ENCODE measurements at regions not wholly inside any gene's neighbourhood (a gene's known extent, or its start where the extent isn't known, plus 50 kb on each side); places are given as distances from the start of the nearest gene placed in this dataset.

DNA sequence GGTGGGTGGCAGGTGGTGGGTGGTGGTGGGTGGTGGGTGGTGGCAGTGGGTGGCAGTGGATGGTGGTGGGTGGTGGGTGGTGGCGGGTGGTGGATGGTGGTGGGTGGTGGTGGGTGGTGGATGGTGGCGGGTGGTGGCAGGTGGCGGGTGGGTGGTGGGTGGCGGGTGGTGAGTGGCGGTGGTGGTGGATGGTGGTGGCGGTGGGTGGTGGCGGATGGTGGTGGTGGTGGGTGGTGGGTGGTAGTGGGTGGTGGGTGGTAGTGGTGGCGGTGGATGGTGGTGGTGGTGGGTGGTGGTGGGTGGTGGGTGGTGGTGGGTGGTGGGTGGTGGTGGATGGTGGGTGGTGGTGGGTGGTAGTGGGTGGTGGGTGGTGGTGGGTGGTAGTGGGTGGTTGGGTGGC lies 423.8 kb upstream of the PSMD7 start:
- DNase-seq (ENCODE audit: low spot score): no peak
- Histone ChIP-seq H3F3A (replicated peaks; ENCODE audit: low read depth) (no peaks in the 10 kb centered on the region), H3K4me3 (no peak overlapping the region), H3K79me2 (replicated peaks; ENCODE audit: insufficient read depth) (no peaks in the 10 kb centered on the region), H2AFZ (no peak overlapping the region), H3K4me1 (ENCODE audit: insufficient read depth) (peaks cover 7% of the 10 kb centered on the region; the same call in 1 of the 2 replicates), H4K20me1 (replicated peaks; ENCODE audit: insufficient read depth) (no peaks in the 10 kb centered on the region), H3K9me2 (ENCODE audit: insufficient read depth) (0 out of 2 replicates have a peak, but pooled peaks cover 3% of the 10 kb centered on the region), H3K4me2 (no peak overlapping the region), H3K36me3 (ENCODE audit: insufficient read depth) (no peaks in the 10 kb centered on the region), H3K27ac (ENCODE audit: low read depth) (no peak overlapping the region), H3K27me3 (ENCODE audit: insufficient read depth) (no peaks in the 10 kb centered on the region)
- Mint-ChIP-seq H3K4me1 (peaks cover 12% of the 10 kb centered on the region), H3K4me3 (no peak overlapping the region), H3K9me3 (no peaks in the 10 kb centered on the region), H3K27me3 (ENCODE audit: insufficient read depth, low read depth, poor library complexity) (no peaks in the 10 kb centered on the region), H3K36me3 (ENCODE audit: low read depth) (no peaks in the 10 kb centered on the region), H3K27ac (no peak overlapping the region)
- no peak for ATAC-seq
- TF ChIP-seq STAT1 (IDR thresholded peaks at IDR 0.05; ENCODE audit: unreplicated experiment) (no peak), NANOG (IDR thresholded peaks at IDR 0.05; ENCODE audit: borderline replicate concordance) (no peak), JUNB (IDR thresholded peaks at IDR 0.05; ENCODE audit: unreplicated experiment) (no peak), ZNF114 (CRISPR knock-in tag; IDR thresholded peaks at IDR 0.05) (no peak), POLR2AphosphoS5 (IDR thresholded peaks at IDR 0.05; ENCODE audit: low read depth) (no peak), CREB1 (CRISPR knock-in tag; IDR thresholded peaks at IDR 0.05; ENCODE audit: low read depth) (no peak), EZH2 (IDR thresholded peaks at IDR 0.05; ENCODE audit: low read depth, unreplicated experiment) (no peak), EZH2phosphoT487 (IDR thresholded peaks at IDR 0.05; ENCODE audit: unreplicated experiment) (no peak), ZNF331 (CRISPR knock-in tag; IDR thresholded peaks at IDR 0.05; ENCODE audit: low read depth) (no peak)
- TF ChIP-seq, protein P1, sequence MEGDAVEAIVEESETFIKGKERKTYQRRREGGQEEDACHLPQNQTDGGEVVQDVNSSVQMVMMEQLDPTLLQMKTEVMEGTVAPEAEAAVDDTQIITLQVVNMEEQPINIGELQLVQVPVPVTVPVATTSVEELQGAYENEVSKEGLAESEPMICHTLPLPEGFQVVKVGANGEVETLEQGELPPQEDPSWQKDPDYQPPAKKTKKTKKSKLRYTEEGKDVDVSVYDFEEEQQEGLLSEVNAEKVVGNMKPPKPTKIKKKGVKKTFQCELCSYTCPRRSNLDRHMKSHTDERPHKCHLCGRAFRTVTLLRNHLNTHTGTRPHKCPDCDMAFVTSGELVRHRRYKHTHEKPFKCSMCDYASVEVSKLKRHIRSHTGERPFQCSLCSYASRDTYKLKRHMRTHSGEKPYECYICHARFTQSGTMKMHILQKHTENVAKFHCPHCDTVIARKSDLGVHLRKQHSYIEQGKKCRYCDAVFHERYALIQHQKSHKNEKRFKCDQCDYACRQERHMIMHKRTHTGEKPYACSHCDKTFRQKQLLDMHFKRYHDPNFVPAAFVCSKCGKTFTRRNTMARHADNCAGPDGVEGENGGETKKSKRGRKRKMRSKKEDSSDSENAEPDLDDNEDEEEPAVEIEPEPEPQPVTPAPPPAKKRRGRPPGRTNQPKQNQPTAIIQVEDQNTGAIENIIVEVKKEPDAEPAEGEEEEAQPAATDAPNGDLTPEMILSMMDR (conservative IDR thresholded peaks at IDR 0.05; ENCODE audit: low read depth in 2 of 2): no peak
- TF ChIP-seq, protein P2, sequence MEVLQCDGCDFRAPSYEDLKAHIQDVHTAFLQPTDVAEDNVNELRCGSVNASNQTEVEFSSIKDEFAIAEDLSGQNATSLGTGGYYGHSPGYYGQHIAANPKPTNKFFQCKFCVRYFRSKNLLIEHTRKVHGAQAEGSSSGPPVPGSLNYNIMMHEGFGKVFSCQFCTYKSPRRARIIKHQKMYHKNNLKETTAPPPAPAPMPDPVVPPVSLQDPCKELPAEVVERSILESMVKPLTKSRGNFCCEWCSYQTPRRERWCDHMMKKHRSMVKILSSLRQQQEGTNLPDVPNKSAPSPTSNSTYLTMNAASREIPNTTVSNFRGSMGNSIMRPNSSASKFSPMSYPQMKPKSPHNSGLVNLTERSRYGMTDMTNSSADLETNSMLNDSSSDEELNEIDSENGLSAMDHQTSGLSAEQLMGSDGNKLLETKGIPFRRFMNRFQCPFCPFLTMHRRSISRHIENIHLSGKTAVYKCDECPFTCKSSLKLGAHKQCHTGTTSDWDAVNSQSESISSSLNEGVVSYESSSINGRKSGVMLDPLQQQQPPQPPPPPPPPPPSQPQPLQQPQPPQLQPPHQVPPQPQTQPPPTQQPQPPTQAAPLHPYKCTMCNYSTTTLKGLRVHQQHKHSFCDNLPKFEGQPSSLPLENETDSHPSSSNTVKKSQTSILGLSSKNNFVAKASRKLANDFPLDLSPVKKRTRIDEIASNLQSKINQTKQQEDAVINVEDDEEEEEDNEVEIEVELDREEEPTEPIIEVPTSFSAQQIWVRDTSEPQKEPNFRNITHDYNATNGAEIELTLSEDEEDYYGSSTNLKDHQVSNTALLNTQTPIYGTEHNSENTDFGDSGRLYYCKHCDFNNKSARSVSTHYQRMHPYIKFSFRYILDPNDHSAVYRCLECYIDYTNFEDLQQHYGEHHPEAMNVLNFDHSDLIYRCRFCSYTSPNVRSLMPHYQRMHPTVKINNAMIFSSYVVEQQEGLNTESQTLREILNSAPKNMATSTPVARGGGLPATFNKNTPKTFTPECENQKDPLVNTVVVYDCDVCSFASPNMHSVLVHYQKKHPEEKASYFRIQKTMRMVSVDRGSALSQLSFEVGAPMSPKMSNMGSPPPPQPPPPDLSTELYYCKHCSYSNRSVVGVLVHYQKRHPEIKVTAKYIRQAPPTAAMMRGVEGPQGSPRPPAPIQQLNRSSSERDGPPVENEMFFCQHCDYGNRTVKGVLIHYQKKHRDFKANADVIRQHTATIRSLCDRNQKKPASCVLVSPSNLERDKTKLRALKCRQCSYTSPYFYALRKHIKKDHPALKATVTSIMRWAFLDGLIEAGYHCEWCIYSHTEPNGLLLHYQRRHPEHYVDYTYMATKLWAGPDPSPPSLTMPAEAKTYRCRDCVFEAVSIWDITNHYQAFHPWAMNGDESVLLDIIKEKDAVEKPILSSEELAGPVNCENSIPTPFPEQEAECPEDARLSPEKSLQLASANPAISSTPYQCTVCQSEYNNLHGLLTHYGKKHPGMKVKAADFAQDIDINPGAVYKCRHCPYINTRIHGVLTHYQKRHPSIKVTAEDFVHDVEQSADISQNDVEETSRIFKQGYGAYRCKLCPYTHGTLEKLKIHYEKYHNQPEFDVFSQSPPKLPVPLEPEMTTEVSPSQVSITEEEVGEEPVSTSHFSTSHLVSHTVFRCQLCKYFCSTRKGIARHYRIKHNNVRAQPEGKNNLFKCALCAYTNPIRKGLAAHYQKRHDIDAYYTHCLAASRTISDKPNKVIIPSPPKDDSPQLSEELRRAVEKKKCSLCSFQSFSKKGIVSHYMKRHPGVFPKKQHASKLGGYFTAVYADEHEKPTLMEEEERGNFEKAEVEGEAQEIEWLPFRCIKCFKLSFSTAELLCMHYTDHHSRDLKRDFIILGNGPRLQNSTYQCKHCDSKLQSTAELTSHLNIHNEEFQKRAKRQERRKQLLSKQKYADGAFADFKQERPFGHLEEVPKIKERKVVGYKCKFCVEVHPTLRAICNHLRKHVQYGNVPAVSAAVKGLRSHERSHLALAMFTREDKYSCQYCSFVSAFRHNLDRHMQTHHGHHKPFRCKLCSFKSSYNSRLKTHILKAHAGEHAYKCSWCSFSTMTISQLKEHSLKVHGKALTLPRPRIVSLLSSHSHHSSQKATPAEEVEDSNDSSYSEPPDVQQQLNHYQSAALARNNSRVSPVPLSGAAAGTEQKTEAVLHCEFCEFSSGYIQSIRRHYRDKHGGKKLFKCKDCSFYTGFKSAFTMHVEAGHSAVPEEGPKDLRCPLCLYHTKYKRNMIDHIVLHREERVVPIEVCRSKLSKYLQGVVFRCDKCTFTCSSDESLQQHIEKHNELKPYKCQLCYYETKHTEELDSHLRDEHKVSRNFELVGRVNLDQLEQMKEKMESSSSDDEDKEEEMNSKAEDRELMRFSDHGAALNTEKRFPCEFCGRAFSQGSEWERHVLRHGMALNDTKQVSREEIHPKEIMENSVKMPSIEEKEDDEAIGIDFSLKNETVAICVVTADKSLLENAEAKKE (CRISPR knock-in tag; IDR thresholded peaks at IDR 0.05): no peak
- TF ChIP-seq, protein P3, sequence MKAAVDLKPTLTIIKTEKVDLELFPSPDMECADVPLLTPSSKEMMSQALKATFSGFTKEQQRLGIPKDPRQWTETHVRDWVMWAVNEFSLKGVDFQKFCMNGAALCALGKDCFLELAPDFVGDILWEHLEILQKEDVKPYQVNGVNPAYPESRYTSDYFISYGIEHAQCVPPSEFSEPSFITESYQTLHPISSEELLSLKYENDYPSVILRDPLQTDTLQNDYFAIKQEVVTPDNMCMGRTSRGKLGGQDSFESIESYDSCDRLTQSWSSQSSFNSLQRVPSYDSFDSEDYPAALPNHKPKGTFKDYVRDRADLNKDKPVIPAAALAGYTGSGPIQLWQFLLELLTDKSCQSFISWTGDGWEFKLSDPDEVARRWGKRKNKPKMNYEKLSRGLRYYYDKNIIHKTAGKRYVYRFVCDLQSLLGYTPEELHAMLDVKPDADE (IDR thresholded peaks at IDR 0.05): no peak
- TF ChIP-seq, protein P4, sequence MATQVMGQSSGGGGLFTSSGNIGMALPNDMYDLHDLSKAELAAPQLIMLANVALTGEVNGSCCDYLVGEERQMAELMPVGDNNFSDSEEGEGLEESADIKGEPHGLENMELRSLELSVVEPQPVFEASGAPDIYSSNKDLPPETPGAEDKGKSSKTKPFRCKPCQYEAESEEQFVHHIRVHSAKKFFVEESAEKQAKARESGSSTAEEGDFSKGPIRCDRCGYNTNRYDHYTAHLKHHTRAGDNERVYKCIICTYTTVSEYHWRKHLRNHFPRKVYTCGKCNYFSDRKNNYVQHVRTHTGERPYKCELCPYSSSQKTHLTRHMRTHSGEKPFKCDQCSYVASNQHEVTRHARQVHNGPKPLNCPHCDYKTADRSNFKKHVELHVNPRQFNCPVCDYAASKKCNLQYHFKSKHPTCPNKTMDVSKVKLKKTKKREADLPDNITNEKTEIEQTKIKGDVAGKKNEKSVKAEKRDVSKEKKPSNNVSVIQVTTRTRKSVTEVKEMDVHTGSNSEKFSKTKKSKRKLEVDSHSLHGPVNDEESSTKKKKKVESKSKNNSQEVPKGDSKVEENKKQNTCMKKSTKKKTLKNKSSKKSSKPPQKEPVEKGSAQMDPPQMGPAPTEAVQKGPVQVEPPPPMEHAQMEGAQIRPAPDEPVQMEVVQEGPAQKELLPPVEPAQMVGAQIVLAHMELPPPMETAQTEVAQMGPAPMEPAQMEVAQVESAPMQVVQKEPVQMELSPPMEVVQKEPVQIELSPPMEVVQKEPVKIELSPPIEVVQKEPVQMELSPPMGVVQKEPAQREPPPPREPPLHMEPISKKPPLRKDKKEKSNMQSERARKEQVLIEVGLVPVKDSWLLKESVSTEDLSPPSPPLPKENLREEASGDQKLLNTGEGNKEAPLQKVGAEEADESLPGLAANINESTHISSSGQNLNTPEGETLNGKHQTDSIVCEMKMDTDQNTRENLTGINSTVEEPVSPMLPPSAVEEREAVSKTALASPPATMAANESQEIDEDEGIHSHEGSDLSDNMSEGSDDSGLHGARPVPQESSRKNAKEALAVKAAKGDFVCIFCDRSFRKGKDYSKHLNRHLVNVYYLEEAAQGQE (IDR thresholded peaks at IDR 0.05; ENCODE audit: unreplicated experiment): no peak
